ENCODE measurements at regions not wholly inside any gene's neighbourhood (a gene's known extent, or its start where the extent isn't known, plus 50 kb on each side); places are given as distances from the start of the nearest gene placed in this dataset.
"Not testable (repeated sequence)": the region's sequence is repeated elsewhere in the genome, so short reads cannot be mapped to it uniquely, and the experiment has no call there.

- DNase-seq (ENCODE audit: low spot score) = no peak
Measured at GRCh38 chr15:31591908-31592307, 265.3 kb downstream of the KLF13 start.

- DNase-seq (ENCODE audit: low spot score) = no peak
Measured at GRCh38 chr15:31597466-31597865, 270.8 kb downstream of the KLF13 start.

- DNase-seq (ENCODE audit: low spot score) = peak; percentile 53
Measured at GRCh38 chr15:31598620-31599019, 272.0 kb downstream of the KLF13 start.

DNA sequence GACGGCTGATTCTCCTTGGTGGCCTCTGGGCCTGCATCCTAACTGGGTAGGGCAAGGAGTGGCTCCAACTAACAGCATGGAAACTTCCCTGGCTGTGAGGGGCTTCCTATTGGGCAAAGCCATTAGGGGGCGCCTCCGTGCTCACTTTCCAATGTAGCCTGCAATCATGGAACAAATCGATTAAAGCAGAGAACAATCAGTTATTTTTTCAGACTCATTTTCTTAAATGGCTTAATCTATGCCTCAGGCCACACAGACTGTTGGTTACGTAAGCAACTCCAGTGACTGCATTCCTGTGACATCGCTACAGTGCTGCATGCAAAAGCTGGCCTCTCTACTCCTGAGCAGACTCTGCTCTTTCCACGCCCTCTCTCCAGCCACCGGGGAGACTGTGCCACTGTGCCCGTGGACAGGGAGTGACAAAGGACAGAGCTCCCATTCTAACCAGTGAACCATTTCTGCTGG is 278.9 kb downstream of the KLF13 start:
- DNase-seq (ENCODE audit: low spot score) = no peak

GRCh38 chr15:31606194-31606669 is 279.6 kb downstream of the KLF13 start:
- DNase-seq (ENCODE audit: low spot score) = no peak

- DNase-seq (ENCODE audit: low spot score) = no peak
Measured at GRCh38 chr15:31606931-31607497, 280.4 kb downstream of the KLF13 start.

DNA sequence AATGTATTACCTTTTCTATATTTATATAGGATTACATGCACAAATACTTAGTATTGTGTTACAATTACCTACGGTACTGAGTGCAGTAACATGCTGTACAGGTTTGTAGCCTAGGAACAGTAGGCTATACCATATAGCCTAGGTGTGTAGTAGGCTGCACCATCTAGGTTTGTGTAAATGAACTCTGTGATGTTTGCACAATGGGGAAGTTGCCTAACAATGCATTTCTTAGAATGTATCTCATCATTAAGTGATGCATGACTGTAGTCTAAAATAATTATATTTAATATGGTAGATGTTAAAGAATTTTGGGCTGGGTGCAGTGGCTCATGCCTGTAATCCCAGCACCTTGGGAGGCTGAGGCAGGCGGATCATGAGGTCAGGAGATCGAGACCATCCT is 281.0 kb downstream of the KLF13 start:
- no peak for DNase-seq (ENCODE audit: low spot score)

DNA sequence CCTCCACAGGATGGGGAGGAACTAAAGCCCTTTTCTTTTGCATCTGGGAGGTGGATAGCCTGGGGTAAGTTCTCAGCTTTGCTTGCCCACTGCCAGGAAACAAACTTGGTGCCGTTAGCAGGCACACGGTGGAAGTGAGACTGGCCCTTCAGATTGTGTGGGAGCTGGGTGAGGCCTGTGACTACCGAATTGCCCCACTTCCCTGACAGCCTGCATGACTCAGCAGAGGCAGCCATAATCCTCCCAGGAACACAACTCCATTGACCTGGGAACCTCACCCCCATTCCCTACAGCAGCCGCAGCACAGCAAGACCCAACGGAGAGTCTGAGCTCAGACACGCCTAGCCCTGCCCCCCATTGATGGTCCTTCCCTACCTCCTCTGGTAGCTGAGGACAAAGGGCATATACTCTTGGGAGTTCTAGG is 282.6 kb downstream of the KLF13 start:
- no peak for DNase-seq (ENCODE audit: low spot score)

GRCh38 chr15:31609906-31610305 is 283.3 kb downstream of the KLF13 start:
- DNase-seq (ENCODE audit: low spot score) = no peak

DNA sequence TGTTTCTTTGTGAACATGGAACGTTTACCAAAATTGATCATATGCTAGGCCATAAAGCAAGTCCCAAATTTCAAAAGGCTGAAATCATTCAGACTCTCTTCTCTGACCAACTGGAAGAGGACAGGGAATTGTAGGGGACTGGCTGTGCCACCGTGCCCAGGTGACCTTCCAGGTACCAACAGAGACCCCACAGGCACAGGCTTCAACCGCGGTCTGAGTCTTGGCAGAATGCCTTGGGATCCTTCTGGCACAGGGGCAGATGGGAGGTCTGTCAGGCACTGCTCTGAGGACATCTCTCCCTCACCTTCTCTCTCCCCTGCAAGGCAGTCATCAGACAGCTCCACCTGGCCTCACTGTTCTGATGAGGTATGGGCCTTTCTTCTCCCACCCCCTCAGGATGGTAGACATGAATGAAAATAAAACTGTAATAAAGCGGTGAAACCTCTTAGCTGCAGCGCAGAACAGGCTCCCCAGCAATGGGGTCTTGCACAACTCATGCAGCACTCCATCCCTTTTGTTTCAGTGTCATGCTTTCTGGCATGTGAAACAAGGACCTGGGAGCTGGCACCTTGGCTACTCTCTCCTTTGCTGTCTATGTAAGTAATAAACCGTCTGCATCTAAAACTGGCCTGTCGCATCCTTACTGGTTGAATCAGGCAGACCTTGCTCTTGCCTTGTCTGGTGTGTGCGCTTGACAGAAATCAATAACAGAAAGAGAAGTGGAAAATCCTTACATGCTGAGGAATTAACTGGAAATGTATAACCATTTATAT is 289.2 kb downstream of the KLF13 start:
- no peak for DNase-seq (ENCODE audit: low spot score)

GRCh38 chr15:31623297-31623696 is 296.7 kb downstream of the KLF13 start:
- not testable (repeated sequence) for DNase-seq (ENCODE audit: low spot score)

GRCh38 chr15:31624115-31624514 is 297.5 kb downstream of the KLF13 start:
- not testable (repeated sequence) for DNase-seq (ENCODE audit: low spot score)

DNA sequence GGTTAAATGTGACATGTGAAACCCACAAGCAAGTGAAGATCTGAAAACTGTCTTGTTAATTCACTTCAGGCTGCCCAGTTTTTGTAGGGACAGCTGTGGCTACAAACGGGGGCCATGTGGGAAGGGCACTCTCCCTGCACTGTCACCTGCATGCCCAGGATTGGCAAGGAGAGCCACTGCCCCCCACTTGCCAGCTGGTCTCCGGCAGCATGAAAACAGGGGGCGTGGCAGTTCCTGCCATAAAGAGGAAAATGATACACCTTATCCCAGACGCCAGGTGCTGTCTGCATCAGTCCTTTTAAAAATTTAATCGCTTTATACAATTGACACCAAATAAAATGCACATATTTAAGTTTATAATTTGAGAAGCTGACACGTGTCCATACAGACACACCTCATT is 309.1 kb downstream of the KLF13 start:
- DNase-seq (ENCODE audit: low spot score) = not testable (repeated sequence)

DNA sequence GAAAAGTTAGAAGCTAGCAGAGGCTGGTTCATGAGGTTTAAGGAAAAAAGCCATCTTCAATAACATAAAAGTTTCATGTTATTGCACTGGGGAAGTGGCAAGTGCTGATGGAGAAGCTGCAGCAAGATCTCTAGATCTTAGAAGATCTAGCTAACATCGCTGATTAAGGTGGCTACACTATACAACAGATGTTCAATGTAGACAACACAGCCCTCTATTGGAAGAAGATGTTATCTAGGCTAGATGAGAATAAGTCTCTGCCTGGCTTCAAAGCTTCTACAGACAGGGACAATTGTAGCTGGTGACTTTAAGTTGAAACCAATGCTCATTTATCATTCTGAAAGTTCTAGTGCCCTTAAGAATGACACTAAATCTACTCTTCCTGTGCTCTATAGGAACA is 310.3 kb downstream of the KLF13 start:
- not testable (repeated sequence) for DNase-seq (ENCODE audit: low spot score)

GRCh38 chr15:31643955-31644354 is 317.3 kb downstream of the KLF13 start:
- not testable (repeated sequence) for DNase-seq (ENCODE audit: low spot score)

- DNase-seq (ENCODE audit: low spot score) = not testable (repeated sequence)
Measured at GRCh38 chr15:31644761-31645160, 318.1 kb downstream of the KLF13 start.

DNA sequence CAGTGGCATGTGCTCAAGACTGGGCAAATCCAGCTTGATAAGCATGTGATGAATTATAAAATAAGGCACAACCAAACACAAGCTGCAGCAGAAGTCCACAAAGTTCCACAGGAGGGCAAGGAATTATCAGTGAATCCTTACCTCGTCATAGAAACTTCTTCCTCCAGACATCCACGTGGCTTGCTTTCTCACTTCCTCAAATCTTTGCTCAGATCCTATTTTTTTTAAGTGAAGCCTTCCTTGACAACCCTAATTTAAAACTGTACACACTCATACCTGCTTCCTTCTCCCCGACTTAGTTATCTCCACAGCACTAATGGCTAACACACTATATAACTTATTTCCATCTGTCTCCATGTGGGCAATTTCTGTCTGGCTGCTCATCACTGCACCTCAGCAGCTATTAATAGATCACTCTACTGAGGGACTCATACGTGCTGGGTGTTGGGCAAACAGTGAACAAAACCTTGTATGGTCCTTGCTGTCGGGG is 320.7 kb downstream of the KLF13 start:
- not testable (repeated sequence) for DNase-seq (ENCODE audit: low spot score)

- DNase-seq (ENCODE audit: low spot score) = not testable (repeated sequence)
Measured at GRCh38 chr15:31649634-31650033, 323.0 kb downstream of the KLF13 start.

GRCh38 chr15:31650055-31650701 is 323.5 kb downstream of the KLF13 start:
- DNase-seq (ENCODE audit: low spot score) = peak; percentile 34

DNA sequence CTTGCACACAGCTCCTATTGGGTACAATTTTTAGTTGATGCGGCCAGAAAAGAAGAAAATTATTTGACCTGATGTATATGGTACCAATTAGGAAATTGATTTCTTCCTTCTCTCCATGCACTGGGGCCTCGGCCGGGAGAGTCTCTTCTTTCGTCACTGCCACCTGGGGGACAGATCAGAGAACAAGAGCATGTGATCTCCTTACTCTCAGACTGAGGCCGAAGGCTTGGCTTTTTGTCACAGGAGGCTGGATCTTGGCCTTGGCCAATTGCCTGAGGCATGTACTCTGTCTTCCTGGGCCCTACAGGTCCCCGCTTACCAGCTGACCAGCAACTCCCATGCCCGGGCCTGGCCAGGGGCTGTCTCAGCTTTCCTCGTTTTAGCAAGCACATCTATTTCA is 330.3 kb downstream of the KLF13 start:
- DNase-seq (ENCODE audit: low spot score) = not testable (repeated sequence)

- DNase-seq (ENCODE audit: low spot score) = no peak
Measured at GRCh38 chr15:31660816-31661215, 334.2 kb downstream of the KLF13 start.

DNA sequence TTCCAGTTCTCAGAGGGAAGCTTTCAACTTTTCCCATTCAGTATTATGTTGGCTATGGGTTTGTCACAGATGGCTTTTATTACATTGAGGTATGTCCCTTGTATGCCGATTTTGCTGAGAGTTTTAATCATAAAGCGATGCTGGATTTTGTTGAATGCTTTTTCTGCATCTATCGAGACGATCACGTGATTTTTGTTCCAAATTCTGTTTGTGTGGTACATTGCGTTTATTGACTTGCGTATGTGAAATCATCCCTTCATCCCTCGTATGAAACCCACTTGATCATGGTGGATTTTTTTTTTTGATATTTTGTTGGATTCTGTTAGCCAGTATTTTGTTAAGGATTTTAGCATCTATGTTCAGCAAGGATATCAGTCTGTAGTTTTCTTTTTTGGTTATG is 339.1 kb downstream of the KLF13 start:
- not testable (repeated sequence) for DNase-seq (ENCODE audit: low spot score)
